Activated CD4-positive, alpha-beta T cell treated with anti-CD3 and anti-CD28 coated beads for 36 hours (primary cell): ENCODE measurements at regions not wholly inside any gene's neighbourhood (a gene's known extent, or its start where the extent isn't known, plus 50 kb on each side); places are given as distances from the start of the nearest gene placed in this dataset.

Experiments used
- ATAC-seq: fragments of 200-7000 bp; cut with Tn5 transposase; one replicate; pipeline ENCODE4 v1.10.0; 2021; ENCODE audit warnings: mild to moderate bottlenecking, moderate library complexity
- CTCF ChIA-PET: fragments of 350-600 bp; sonication (Branson Sonifier 250); formaldehyde crosslinking; loops from one replicate; lab custom pipeline; 2021; ENCODE audit warnings: antibody characterized with exemption; lab: Charles Lee
- POLR2A ChIA-PET: fragments of 350-600 bp; sonication (Branson Sonifier 250); formaldehyde crosslinking; loops from one replicate; lab custom pipeline; 2021; ENCODE audit warnings: antibody characterized with exemption, inconsistent platforms; lab: Charles Lee
- DNase-seq: peaks from one replicate; pipeline ENCODE4 v3.0.0-alpha.2; 2020
- H3K27ac Mint-ChIP-seq: one replicate; pipeline ENCODE4 v1.8.0; 2021; ENCODE audit warnings: mixed read lengths
- H3K27me3 Mint-ChIP-seq: one replicate; pipeline ENCODE4 v1.8.0; 2021; ENCODE audit warnings: mixed read lengths
- H3K36me3 Mint-ChIP-seq: one replicate; pipeline ENCODE4 v1.8.0; 2021; ENCODE audit warnings: low read depth, mixed read lengths
- H3K4me1 Mint-ChIP-seq: one replicate; pipeline ENCODE4 v1.8.0; 2021; ENCODE audit warnings: mixed read lengths
- H3K4me3 Mint-ChIP-seq: one replicate; pipeline ENCODE4 v1.8.0; 2021; ENCODE audit warnings: mild to moderate bottlenecking, moderate library complexity, mixed read lengths
- H3K9me3 Mint-ChIP-seq: one replicate; pipeline ENCODE4 v1.8.0; 2021; ENCODE audit warnings: low read depth, mixed read lengths
- intact Hi-C, 2 experiments: fragments of 100-400 bp; cut with DNase I in 1 of 2; cut with micrococcal nuclease in 1 of 2; formaldehyde crosslinking; loops; one replicate each; pipeline versions ENCODE4 v1.14.2 to v1.15.1; 2022 to 2024; cut with DNase I, micrococcal nuclease

- ChIA-PET POLR2A (no interaction called here), CTCF (no interaction called here)
- intact Hi-C loops = loop anchor here in 1 of 2 experiments (5.0 kb wide), 1 partner anchor 568 kb away; the partner anchor contains the start of gene MRPL39
- Mint-ChIP-seq H3K4me1 (no peaks in the 10 kb centered on the region), H3K27ac (no peak overlapping the region), H3K9me3 (no peaks in the 10 kb centered on the region), H3K27me3 (peaks cover 2% of the 10 kb centered on the region), H3K4me3 (no peak overlapping the region), H3K36me3 (no peaks in the 10 kb centered on the region)
- no peak for ATAC-seq
- DNase-seq = no peak
These were observed 567.6 kb downstream of the MRPL39 start for GRCh38 chr21:25039461-25040380.

DNA sequence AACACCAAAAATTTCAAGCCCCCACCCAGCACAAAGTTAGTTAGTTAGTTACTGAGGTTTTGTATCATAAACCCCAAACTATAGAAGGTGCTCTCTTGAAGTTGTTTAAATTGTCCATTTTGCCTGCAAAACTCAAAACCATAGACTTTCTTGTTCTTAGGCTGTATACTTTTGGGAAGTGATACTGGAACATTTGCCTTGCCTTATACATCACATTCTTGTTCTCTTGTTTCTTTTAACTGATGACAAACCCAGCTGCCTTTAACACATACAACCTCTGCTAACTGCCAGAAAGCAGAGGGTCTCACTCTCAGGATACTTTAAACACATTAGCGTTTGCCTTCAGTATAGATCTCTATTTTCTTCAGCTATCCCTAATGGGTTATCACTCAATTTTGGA, 570.5 kb downstream of the MRPL39 start:
- Mint-ChIP-seq H3K27me3 (no peaks in the 10 kb centered on the region), H3K4me3 (no peak overlapping the region), H3K36me3 (no peaks in the 10 kb centered on the region), H3K4me1 (no peaks in the 10 kb centered on the region), H3K27ac (no peak overlapping the region), H3K9me3 (no peaks in the 10 kb centered on the region)
- intact Hi-C loops = no loop called here
- CTCF ChIA-PET = no interaction called here
- no peak for ATAC-seq
- POLR2A ChIA-PET = no interaction called here
- DNase-seq = no peak

- intact Hi-C loops = no loop called here
- no peak overlapping the region for H3K4me3 Mint-ChIP-seq
- DNase-seq (no peak), ATAC-seq (no peak)
- H3K36me3 Mint-ChIP-seq = no peaks in the 10 kb centered on the region
- ChIA-PET CTCF (no interaction called here), POLR2A (no interaction called here)
- H3K9me3 Mint-ChIP-seq = no peaks in the 10 kb centered on the region
- no peaks in the 10 kb centered on the region for H3K27me3 Mint-ChIP-seq
- H3K27ac Mint-ChIP-seq = no peak overlapping the region
- no peaks in the 10 kb centered on the region for H3K4me1 Mint-ChIP-seq
These were observed 575.5 kb downstream of the MRPL39 start for GRCh38 chr21:25031750-25032149.

- Mint-ChIP-seq H3K4me3 (no peak overlapping the region), H3K9me3 (no peaks in the 10 kb centered on the region), H3K27me3 (no peaks in the 10 kb centered on the region), H3K4me1 (no peaks in the 10 kb centered on the region), H3K36me3 (no peaks in the 10 kb centered on the region), H3K27ac (no peak overlapping the region)
- intact Hi-C loops = no loop called here
- DNase-seq (no peak), ATAC-seq (no peak)
- ChIA-PET CTCF (no interaction called here), POLR2A (no interaction called here)
These were observed 577.7 kb downstream of the MRPL39 start for GRCh38 chr21:25029580-25029979.

- peaks cover 4% of the 10 kb centered on the region for H3K9me3 Mint-ChIP-seq
These were observed 581.7 kb downstream of the MRPL39 start for GRCh38 chr21:25025596-25025995.

GRCh38 chr21:25024639-25025038, 582.6 kb downstream of the MRPL39 start:
- CTCF ChIA-PET = no interaction called here
- Mint-ChIP-seq H3K27me3 (no peaks in the 10 kb centered on the region), H3K9me3 (peaks cover 4% of the 10 kb centered on the region), H3K4me1 (no peaks in the 10 kb centered on the region), H3K36me3 (no peaks in the 10 kb centered on the region), H3K4me3 (no peak overlapping the region), H3K27ac (no peak overlapping the region)
- POLR2A ChIA-PET = no interaction called here
- no peak for DNase-seq
- intact Hi-C loops = no loop called here
- ATAC-seq = no peak

More at GRCh38 chr21:25025596-25025995, 581.7 kb downstream of the MRPL39 start:
- no peaks in the 10 kb centered on the region for H3K4me1 Mint-ChIP-seq
- H3K27me3 Mint-ChIP-seq = no peaks in the 10 kb centered on the region
- no peak overlapping the region for H3K4me3 Mint-ChIP-seq
- H3K27ac Mint-ChIP-seq = no peak overlapping the region
- intact Hi-C loops = no loop called here
- CTCF ChIA-PET = no interaction called here
- no peak for ATAC-seq
- no peak for DNase-seq
- no peaks in the 10 kb centered on the region for H3K36me3 Mint-ChIP-seq
- POLR2A ChIA-PET = no interaction called here

- DNase-seq (no peak), ATAC-seq (no peak)
- Mint-ChIP-seq H3K4me1 (no peaks in the 10 kb centered on the region), H3K9me3 (no peaks in the 10 kb centered on the region), H3K4me3 (no peak overlapping the region), H3K36me3 (no peaks in the 10 kb centered on the region), H3K27me3 (no peaks in the 10 kb centered on the region), H3K27ac (no peak overlapping the region)
- POLR2A ChIA-PET = no interaction called here
- CTCF ChIA-PET = no interaction called here
- intact Hi-C loops = no loop called here
These were observed 601.9 kb downstream of the MRPL39 start for GRCh38 chr21:25005388-25005787.

DNA sequence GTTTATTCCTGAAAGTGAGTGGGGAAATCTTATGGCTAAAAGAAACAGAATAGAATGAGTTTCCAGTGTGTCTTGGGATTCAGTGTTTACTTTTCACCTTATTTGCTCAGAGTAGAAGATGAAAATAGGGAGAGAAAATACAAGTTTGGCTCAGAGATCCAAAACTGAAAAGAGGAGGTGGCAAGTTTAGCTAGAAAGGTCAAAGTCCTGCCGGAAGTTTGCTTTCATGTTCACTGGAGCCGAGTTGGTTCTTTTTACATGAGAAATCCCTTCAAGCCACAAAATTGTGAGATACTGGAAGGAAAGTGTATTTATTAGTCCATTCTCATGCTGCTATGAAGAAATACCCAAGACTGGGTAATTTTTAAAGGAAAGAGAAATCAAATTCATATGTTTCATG, 604.6 kb downstream of the MRPL39 start:
- intact Hi-C loops = no loop called here
- CTCF ChIA-PET = interaction anchor here (1.0 kb wide), 1 partner anchor 172 kb away, joined by 3 read pairs; no protein-coding TSS in a partner anchor
- ATAC-seq = no peak

GRCh38 chr21:24995216-24995615, 612.1 kb downstream of the MRPL39 start:
- POLR2A ChIA-PET = no interaction called here
- H3K9me3 Mint-ChIP-seq = no peaks in the 10 kb centered on the region
- H3K4me3 Mint-ChIP-seq = no peak overlapping the region
- no peak for DNase-seq
- CTCF ChIA-PET = no interaction called here
- ATAC-seq = no peak
- H3K27me3 Mint-ChIP-seq = no peaks in the 10 kb centered on the region
- no peaks in the 10 kb centered on the region for H3K4me1 Mint-ChIP-seq
- H3K36me3 Mint-ChIP-seq = no peaks in the 10 kb centered on the region
- H3K27ac Mint-ChIP-seq = no peak overlapping the region
- intact Hi-C loops = no loop called here

More for the DNA sequence above, 604.6 kb downstream of the MRPL39 start:
- no peak for DNase-seq
- Mint-ChIP-seq H3K27ac (no peak overlapping the region), H3K4me3 (no peak overlapping the region), H3K9me3 (no peaks in the 10 kb centered on the region), H3K4me1 (no peaks in the 10 kb centered on the region), H3K36me3 (no peaks in the 10 kb centered on the region), H3K27me3 (no peaks in the 10 kb centered on the region)
- POLR2A ChIA-PET = no interaction called here

- no peak overlapping the region for H3K27ac Mint-ChIP-seq
- no peaks in the 10 kb centered on the region for H3K4me1 Mint-ChIP-seq
- no peaks in the 10 kb centered on the region for H3K9me3 Mint-ChIP-seq
- POLR2A ChIA-PET = no interaction called here
- H3K27me3 Mint-ChIP-seq = no peaks in the 10 kb centered on the region
- DNase-seq (no peak), ATAC-seq (no peak)
- H3K36me3 Mint-ChIP-seq = no peaks in the 10 kb centered on the region
- no peak overlapping the region for H3K4me3 Mint-ChIP-seq
- CTCF ChIA-PET = no interaction called here
- intact Hi-C loops = no loop called here
These were observed 612.6 kb downstream of the MRPL39 start for GRCh38 chr21:24994717-24995116.

- Mint-ChIP-seq H3K4me3 (no peak overlapping the region), H3K36me3 (no peaks in the 10 kb centered on the region), H3K9me3 (no peaks in the 10 kb centered on the region), H3K4me1 (no peaks in the 10 kb centered on the region), H3K27ac (no peak overlapping the region), H3K27me3 (no peaks in the 10 kb centered on the region)
- DNase-seq (no peak), ATAC-seq (no peak)
- CTCF ChIA-PET = no interaction called here
- intact Hi-C loops = no loop called here
- POLR2A ChIA-PET = no interaction called here
These were observed 617.8 kb downstream of the MRPL39 start for GRCh38 chr21:24989516-24989915.

DNA sequence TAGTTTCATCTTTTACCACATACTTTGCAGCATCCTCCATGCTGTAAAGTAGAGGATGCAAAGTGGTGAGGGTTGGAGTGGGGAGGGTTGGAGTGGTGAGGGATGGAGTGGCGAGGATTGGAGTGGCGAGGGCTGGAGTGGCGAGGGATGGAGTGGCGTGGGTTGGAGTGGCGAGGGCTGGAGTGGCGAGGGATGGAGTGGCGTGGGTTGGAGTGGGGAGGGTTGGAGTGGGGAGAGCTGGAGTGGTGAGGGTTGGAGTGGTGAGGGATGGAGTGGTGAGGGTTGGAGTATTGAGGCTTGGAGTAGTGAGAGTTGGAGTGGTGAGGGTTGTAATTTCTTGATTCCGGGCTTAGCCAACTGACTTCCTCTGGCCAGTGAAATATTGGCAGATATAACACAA, 618.3 kb downstream of the MRPL39 start:
- POLR2A ChIA-PET = no interaction called here
- no peak overlapping the region for H3K27ac Mint-ChIP-seq
- H3K9me3 Mint-ChIP-seq = no peaks in the 10 kb centered on the region
- intact Hi-C loops = no loop called here
- no peaks in the 10 kb centered on the region for H3K27me3 Mint-ChIP-seq
- DNase-seq (no peak), ATAC-seq (no peak)
- no peaks in the 10 kb centered on the region for H3K4me1 Mint-ChIP-seq
- H3K4me3 Mint-ChIP-seq = no peak overlapping the region
- CTCF ChIA-PET = no interaction called here
- H3K36me3 Mint-ChIP-seq = no peaks in the 10 kb centered on the region
